Stimulated activated effector memory CD8-positive, alpha-beta T cell treated with anti-CD3 and anti-CD28 coated beads, Interleukin-12 subunit alpha, Interleukin-12 subunit beta, amount 100 ng/mL, for 72 hours (primary cell): ENCODE measurements at regions not wholly inside any gene's neighbourhood (a gene's known extent, or its start where the extent isn't known, plus 50 kb on each side); places are given as distances from the start of the nearest gene placed in this dataset.
"Not testable (repeated sequence)": the region's sequence is repeated elsewhere in the genome, so short reads cannot be mapped to it uniquely, and the experiment has no call there.

ENCODE experiments used
- ATAC-seq: fragments of 150-1000 bp; cut with Tn5 transposase; 2 replicates; pipeline ENCODE4 v1.10.0; 2021
- DNase-seq, 2 donors: peaks; one replicate each; pipeline ENCODE4 v3.0.0; 2021 to 2022; ENCODE audit warnings: low spot score in 2 of 2
- H3K27ac Mint-ChIP-seq: one replicate; pipeline ENCODE4 v1.8.0; 2022; ENCODE audit warnings: mild to moderate bottlenecking, mixed read lengths
- H3K36me3 Mint-ChIP-seq: one replicate; pipeline ENCODE4 v1.8.0; 2022; ENCODE audit warnings: mild to moderate bottlenecking, mixed read lengths
- H3K4me1 Mint-ChIP-seq: one replicate; pipeline ENCODE4 v1.8.0; 2022; ENCODE audit warnings: mixed read lengths
- H3K4me3 Mint-ChIP-seq: one replicate; pipeline ENCODE4 v1.8.0; 2022; ENCODE audit warnings: mild to moderate bottlenecking, mixed read lengths
- H3K9me3 Mint-ChIP-seq: one replicate; pipeline ENCODE4 v1.8.0; 2022; ENCODE audit warnings: mixed read lengths

- Mint-ChIP-seq H3K9me3 (peaks cover 2% of the 10 kb centered on the region), H3K27ac (peak overlapping the region; percentile 34), H3K36me3 (no peaks in the 10 kb centered on the region), H3K4me1 (peaks cover 6% of the 10 kb centered on the region), H3K4me3 (no peak overlapping the region)
- no peak for DNase-seq
- ATAC-seq = no peak
Observed at GRCh38 chr3:194056731-194057415, 79.1 kb upstream of the HES1 start.

GRCh38 chr3:194057570-194058188 lies 78.3 kb upstream of the HES1 start:
- H3K4me3 Mint-ChIP-seq = peak overlapping the region; percentile 40
- peaks cover 6% of the 10 kb centered on the region for H3K4me1 Mint-ChIP-seq
- H3K27ac Mint-ChIP-seq = peak overlapping the region; percentile 30
- H3K9me3 Mint-ChIP-seq = no peaks in the 10 kb centered on the region
- H3K36me3 Mint-ChIP-seq = no peaks in the 10 kb centered on the region
- DNase-seq (no peak), ATAC-seq (no peak)

GRCh38 chr3:194058189-194058571 lies 77.8 kb upstream of the HES1 start:
- H3K4me1 Mint-ChIP-seq = peaks cover 6% of the 10 kb centered on the region
- peak overlapping the region; percentile 30 for H3K27ac Mint-ChIP-seq
- no peaks in the 10 kb centered on the region for H3K36me3 Mint-ChIP-seq
- ATAC-seq (peak; percentile 45), DNase-seq (no peak)
- H3K4me3 Mint-ChIP-seq = peak overlapping the region; percentile 40
- H3K9me3 Mint-ChIP-seq = no peaks in the 10 kb centered on the region

GRCh38 chr3:194058753-194059152 lies 77.2 kb upstream of the HES1 start:
- no peak overlapping the region for H3K27ac Mint-ChIP-seq
- no peaks in the 10 kb centered on the region for H3K9me3 Mint-ChIP-seq
- no peaks in the 10 kb centered on the region for H3K36me3 Mint-ChIP-seq
- no peak overlapping the region for H3K4me3 Mint-ChIP-seq
- no peak for DNase-seq
- H3K4me1 Mint-ChIP-seq = peaks cover 6% of the 10 kb centered on the region
- ATAC-seq = no peak

GRCh38 chr3:194061421-194062030 lies 74.4 kb upstream of the HES1 start:
- ATAC-seq (no peak), DNase-seq (no peak)

DNA sequence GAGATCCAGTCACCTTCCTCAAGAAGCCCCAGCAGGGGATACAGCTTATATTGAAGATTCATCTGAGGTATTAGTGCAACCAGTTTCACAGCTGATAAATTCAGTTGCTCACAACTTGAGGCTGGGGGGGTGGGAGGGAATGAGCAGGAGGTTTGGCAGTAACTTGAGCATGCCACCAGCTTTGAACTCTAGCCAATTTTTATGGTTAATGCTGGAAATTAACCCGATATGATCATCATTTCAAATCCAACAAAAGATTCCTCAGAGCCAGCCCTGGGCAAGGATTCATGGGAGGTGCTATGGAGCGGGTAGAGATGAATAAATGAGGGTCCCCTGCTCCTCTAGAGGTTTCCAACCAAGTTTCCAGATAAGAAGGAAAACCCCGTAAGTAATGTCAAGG lies 73.1 kb upstream of the HES1 start:
- Mint-ChIP-seq H3K9me3 (no peaks in the 10 kb centered on the region), H3K36me3 (no peaks in the 10 kb centered on the region)

More at GRCh38 chr3:194061421-194062030, 74.4 kb upstream of the HES1 start:
- Mint-ChIP-seq H3K4me3 (no peak overlapping the region), H3K36me3 (no peaks in the 10 kb centered on the region), H3K27ac (no peak overlapping the region), H3K4me1 (peaks cover 6% of the 10 kb centered on the region), H3K9me3 (no peaks in the 10 kb centered on the region)

GRCh38 chr3:194064380-194065332 lies 71.3 kb upstream of the HES1 start:
- H3K4me1 Mint-ChIP-seq = peaks cover under 1% of the 10 kb centered on the region
- no peaks in the 10 kb centered on the region for H3K36me3 Mint-ChIP-seq

More for the DNA sequence above, 73.1 kb upstream of the HES1 start:
- Mint-ChIP-seq H3K4me3 (no peak overlapping the region), H3K27ac (no peak overlapping the region), H3K4me1 (peaks cover 4% of the 10 kb centered on the region)
- DNase-seq (no peak), ATAC-seq (no peak)

DNA sequence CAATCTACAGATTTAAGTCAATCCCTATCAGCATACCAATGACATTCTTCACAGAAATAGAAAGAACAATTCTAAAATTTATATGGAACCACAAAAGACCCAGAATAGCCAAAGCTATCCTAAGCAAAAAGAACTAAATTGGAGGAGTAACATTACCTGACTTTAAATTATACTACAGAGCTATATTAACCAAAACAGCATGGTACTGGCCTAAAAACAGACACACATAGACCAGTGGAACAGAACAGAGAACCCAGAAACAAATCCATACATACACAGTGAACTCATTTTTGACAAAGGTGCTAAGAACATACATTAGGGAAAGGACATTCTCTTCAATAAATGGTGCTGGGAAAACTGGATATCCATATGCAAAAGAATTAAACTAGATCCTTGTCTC lies 68.6 kb upstream of the HES1 start:
- H3K36me3 Mint-ChIP-seq, H3K27ac Mint-ChIP-seq, ATAC-seq, H3K9me3 Mint-ChIP-seq, DNase-seq, H3K4me3 Mint-ChIP-seq: not testable (repeated sequence)
- peaks cover 11% of the 10 kb centered on the region for H3K4me1 Mint-ChIP-seq

More at GRCh38 chr3:194064380-194065332, 71.3 kb upstream of the HES1 start:
- Mint-ChIP-seq H3K27ac (no peak overlapping the region), H3K9me3 (peaks cover 7% of the 10 kb centered on the region), H3K4me3 (no peak overlapping the region)
- no peak for ATAC-seq
- no peak for DNase-seq

GRCh38 chr3:194067949-194068362 lies 68.0 kb upstream of the HES1 start:
- no peak for DNase-seq
- Mint-ChIP-seq H3K4me1 (peaks cover 11% of the 10 kb centered on the region), H3K36me3 (no peaks in the 10 kb centered on the region), H3K9me3 (peaks cover 7% of the 10 kb centered on the region), H3K27ac (no peak overlapping the region), H3K4me3 (no peak overlapping the region)
- ATAC-seq = no peak

- Mint-ChIP-seq H3K27ac (no peak overlapping the region), H3K9me3 (peaks cover 7% of the 10 kb centered on the region), H3K36me3 (no peaks in the 10 kb centered on the region), H3K4me3 (peak overlapping the region; percentile 62), H3K4me1 (peaks cover 11% of the 10 kb centered on the region)
- ATAC-seq (no peak), DNase-seq (no peak)
Observed at GRCh38 chr3:194069421-194070219, 66.3 kb upstream of the HES1 start.

DNA sequence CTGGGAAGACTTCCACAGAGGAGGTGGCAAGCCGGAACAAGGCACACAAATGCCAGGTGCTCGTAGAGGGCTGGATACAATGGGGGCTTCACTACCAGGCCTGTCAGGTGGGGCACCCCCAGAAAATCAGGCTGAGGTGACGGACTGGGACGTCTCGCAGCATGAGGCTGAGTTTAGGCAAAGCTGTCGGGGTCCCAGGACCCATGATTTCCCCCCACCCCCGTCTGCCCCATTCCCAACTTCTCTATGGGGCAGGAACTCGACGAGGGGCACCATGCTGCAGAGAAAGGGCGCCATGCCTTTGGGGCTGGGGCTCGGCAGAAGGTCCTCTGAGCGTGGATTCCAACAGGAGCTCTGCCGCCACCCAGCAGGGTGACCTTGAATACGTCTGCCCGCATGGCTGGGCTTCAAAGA lies 65.7 kb upstream of the HES1 start:
- Mint-ChIP-seq H3K4me3 (peak overlapping the region; percentile 62), H3K4me1 (peaks cover 11% of the 10 kb centered on the region), H3K9me3 (peaks cover 7% of the 10 kb centered on the region), H3K36me3 (no peaks in the 10 kb centered on the region), H3K27ac (no peak overlapping the region)
- ATAC-seq (no peak), DNase-seq (no peak)

DNA sequence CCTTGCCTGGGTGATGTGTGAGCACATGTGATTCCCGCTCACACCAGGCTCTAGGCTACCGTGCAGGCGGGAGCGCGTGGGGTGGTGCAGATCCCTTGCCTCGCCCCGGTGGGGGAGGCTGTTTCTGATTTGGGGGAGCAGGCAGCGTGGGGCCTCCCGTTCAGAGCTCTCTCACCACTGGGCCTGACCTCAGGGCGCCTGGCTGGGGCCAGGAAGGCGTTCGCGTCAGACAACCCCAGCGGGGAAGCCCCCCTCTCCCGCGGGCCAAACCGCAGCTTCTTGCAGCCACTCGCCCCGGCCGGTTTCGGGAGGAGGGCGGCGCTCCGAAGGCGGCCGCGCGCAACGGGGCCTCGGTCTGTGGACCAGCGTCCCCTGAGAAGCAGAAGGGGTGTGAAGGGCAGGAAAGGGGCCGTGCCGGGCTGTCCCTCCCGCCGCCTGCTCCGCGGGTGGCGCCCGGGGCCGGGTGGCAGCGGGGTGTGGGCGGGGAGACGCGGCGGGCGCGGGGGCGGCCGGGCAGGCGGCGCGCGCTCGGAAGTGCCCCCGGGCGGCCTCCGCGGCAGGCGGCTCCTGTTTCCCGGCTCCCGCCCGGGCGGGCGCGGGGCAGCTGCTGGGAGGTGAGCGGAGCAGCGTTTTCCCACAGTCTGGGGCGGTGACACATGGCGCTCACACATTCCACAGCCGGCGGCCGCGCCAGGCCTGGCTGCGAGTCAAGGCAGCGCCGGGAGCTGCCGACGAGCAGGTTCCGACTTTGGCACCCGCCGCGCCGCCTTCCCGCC lies 65.1 kb upstream of the HES1 start:
- Mint-ChIP-seq H3K36me3 (no peaks in the 10 kb centered on the region), H3K27ac (no peak overlapping the region), H3K4me1 (peaks cover 11% of the 10 kb centered on the region), H3K9me3 (peaks cover 7% of the 10 kb centered on the region), H3K4me3 (peak overlapping the region; percentile 62)
- DNase-seq (peak; percentile 46 to 81), ATAC-seq (peak; percentile 88)

- Mint-ChIP-seq H3K9me3 (peaks cover 7% of the 10 kb centered on the region), H3K4me3 (peak overlapping the region; percentile 39), H3K27ac (no peak overlapping the region), H3K36me3 (no peaks in the 10 kb centered on the region), H3K4me1 (peaks cover 11% of the 10 kb centered on the region)
- DNase-seq (no peak), ATAC-seq (peak; percentile 29)
Observed at GRCh38 chr3:194072097-194072428, 63.9 kb upstream of the HES1 start.
